GM18505 (cell line): ENCODE measurements at regions not wholly inside any gene's neighbourhood (a gene's known extent, or its start where the extent isn't known, plus 50 kb on each side); places are given as distances from the start of the nearest gene placed in this dataset.
"Not testable (repeated sequence)": the region's sequence is repeated elsewhere in the genome, so short reads cannot be mapped to it uniquely, and the experiment has no call there.

Experiments used
- ATAC-seq: cut with Tn5 transposase; IDR thresholded peaks from one replicate; pipeline ENCODE4 v1.9.1; 2021; ENCODE audit not compliant: unreplicated experiment
- POLR2A ChIP-seq: IDR thresholded peaks from 4 replicates; pipeline ENCODE4 v1.6.1; 2011; ENCODE audit warnings: borderline replicate concordance; ENCODE audit not compliant: insufficient read depth, insufficient read length; ENCODE audit errors: extremely low read depth

GRCh38 chr5:21071986-21072385 lies 1084.0 kb upstream of the CDH18 start:
- ATAC-seq = no peak
- TF ChIP-seq POLR2A = no peak

- ATAC-seq = no peak
- no peak for TF ChIP-seq POLR2A
Measured at GRCh38 chr5:21071421-21071820, 1083.4 kb upstream of the CDH18 start.

GRCh38 chr5:21070858-21071257 lies 1082.9 kb upstream of the CDH18 start:
- ATAC-seq = no peak
- no peak for TF ChIP-seq POLR2A

DNA sequence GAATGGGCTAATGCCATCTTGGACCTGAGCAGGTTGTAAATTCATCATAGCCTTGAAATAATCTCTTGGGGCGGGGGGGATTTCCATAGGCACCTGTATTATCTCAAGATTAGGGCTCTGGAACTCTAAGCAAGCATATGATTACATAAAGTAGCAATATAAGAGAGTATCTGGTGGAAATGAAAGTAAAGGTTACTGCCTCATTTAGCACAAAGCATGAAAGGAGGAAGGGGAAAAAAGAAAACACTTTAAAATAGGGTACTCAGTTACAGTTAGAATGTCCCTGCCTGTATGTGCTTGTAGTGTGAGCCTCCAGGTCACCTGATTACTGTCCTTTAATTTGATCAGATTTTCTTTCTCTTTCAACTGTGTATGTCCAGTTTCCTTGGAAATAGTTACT lies 1079.7 kb upstream of the CDH18 start:
- ATAC-seq = no peak
- TF ChIP-seq POLR2A = no peak

DNA sequence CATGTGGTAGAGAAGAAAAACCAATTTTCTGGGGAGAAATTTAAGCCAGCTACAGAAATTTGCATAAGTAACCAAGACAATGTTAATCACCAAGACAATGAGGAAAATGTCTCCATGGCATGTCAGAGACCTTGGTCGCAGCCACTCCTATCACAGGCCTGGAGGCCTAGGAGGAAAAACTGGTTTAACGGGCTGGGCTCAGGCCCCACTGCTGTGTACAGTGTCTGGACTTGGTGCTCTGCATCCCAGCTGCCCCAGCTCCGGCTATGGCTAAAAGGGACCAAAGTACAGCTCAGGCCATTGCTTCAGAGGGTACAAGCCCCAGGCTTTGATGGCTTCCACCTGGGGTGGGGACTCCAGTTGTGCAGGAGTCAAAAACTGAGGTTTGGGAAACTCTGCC lies 1075.1 kb upstream of the CDH18 start:
- TF ChIP-seq POLR2A = no peak

GRCh38 chr5:21058289-21058688 lies 1070.3 kb upstream of the CDH18 start:
- ATAC-seq = peak; percentile 88
- TF ChIP-seq POLR2A = no peak

More for the DNA sequence above, 1075.1 kb upstream of the CDH18 start:
- ATAC-seq = no peak

DNA sequence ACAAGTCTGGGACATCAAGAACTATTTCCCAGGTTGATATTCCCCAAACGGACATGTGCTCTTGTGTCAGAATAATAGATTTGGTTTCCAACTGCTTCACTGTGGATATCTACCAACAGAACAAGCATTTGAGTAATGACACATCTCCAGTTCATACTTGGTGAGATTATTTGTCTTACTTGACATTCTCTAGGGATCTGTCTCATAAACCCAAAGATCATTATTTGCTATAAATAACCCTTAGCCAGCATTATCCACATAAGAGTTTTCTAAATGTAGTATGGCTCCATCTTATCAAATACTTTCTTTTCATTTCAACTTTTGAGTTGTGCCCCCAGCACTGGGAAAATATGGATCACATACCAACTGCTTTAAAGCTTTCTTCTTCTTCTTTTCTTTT lies 1063.9 kb upstream of the CDH18 start:
- no peak for TF ChIP-seq POLR2A
- no peak for ATAC-seq

- no peak for TF ChIP-seq POLR2A
- no peak for ATAC-seq
Measured at GRCh38 chr5:21049901-21050300, 1061.9 kb upstream of the CDH18 start.

- no peak for TF ChIP-seq POLR2A
- ATAC-seq = no peak
Measured at GRCh38 chr5:21030981-21031380, 1043.0 kb upstream of the CDH18 start.

GRCh38 chr5:21024966-21025365 lies 1037.0 kb upstream of the CDH18 start:
- no peak for TF ChIP-seq POLR2A

DNA sequence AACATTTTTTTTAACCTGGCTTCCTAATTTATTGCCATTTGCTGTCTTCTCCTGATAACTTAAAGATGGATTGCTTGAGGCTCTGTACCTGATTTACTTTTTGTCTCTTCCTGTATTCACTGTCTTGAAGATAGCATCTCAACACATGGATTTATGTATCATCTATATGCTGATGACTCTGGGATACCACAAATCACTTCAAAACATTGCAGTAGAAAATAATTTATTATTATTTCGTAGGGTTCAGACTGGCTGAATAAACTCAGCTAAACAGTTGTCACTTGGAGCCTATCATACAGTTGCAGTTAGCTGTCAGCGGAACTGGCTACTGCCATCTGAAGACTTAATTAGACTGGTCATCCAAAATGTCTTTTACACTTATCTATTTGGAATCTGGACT lies 1025.2 kb upstream of the CDH18 start:
- no peak for TF ChIP-seq POLR2A
- no peak for ATAC-seq

More at GRCh38 chr5:21024966-21025365, 1037.0 kb upstream of the CDH18 start:
- no peak for ATAC-seq

- no peak for ATAC-seq
Measured at GRCh38 chr5:21007781-21008180, 1019.8 kb upstream of the CDH18 start.

GRCh38 chr5:20988933-20989332 lies 1000.9 kb upstream of the CDH18 start:
- ATAC-seq = not testable (repeated sequence)

More at GRCh38 chr5:21007781-21008180, 1019.8 kb upstream of the CDH18 start:
- TF ChIP-seq POLR2A = no peak

GRCh38 chr5:20985754-20986153 lies 997.8 kb upstream of the CDH18 start:
- no peak for TF ChIP-seq POLR2A
- ATAC-seq = no peak

GRCh38 chr5:20974426-20974825 lies 986.4 kb upstream of the CDH18 start:
- no peak for ATAC-seq
- no peak for TF ChIP-seq POLR2A

- TF ChIP-seq POLR2A = no peak
- peak; percentile 54 for ATAC-seq
Measured at GRCh38 chr5:20972419-20972925, 984.5 kb upstream of the CDH18 start.

DNA sequence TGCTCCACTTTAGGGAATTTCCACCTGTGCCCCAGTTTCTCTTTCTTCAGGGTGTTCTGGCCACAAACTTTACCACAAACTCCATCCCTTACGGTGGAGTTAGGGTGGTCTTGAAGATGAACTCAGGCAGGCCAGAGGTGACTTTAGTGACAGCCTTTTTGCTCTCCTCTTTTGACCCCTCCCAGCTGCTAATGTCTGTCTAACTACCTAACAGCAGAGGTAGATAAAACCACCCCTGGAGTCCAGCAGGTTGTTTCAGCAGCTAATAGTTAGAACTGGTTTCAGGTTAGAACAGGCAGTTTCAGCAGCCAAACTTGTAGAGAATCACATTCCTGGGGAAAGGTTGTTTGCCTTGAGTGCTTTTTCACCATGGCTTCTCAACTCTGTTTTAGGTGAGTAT lies 971.3 kb upstream of the CDH18 start:
- TF ChIP-seq POLR2A = no peak
- no peak for ATAC-seq
